ENCODE measurements at regions not wholly inside any gene's neighbourhood (a gene's known extent, or its start where the extent isn't known, plus 50 kb on each side); places are given as distances from the start of the nearest gene placed in this dataset.

DNA sequence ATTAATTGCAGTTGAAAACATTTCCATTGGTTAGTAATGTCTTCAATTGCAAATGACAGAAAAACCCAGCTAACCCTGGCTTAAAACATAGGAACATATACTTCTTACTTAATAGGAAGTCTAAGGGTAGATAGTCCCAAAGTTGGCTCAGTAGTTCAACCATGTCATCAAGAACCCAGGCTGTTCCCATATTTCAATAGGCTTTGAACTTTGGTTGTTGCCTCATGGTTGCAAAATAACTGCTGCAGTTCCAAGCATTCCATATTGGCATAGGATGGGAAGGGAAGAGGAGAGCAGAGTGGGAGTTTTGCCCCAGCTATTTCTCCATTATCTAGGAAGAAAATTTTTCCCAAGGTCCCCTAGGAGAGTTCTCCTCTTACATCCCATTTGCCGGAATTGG lies 81.4 kb upstream of the EEPD1 start:
- no peak for DNase-seq (ENCODE audit: missing footprints)
- no peak for ATAC-seq
- intact Hi-C loops (cut with DNase I), result no loop called here

DNA sequence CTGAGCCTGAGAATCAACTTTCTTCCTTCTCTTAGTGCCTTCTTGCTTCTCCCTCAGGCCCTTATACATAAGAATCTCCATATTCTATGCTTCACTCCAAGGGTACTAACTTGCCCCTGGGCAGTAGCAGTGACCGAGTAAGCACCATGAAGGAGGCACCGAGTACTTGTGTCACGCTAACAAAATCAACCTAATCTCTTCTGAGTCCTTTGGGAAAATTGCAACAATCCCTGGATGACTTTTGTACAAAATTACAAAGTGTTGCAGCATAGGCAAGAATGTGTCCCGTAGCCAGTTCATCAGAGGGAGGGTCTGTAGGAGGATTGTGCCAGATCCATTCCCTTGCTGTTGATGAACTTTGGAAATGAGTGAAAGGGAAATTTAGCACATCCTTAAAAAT lies 80.4 kb upstream of the EEPD1 start:
- DNase-seq (ENCODE audit: missing footprints) (no peak), ATAC-seq (no peak)
- intact Hi-C loops (cut with DNase I), result no loop called here

DNA sequence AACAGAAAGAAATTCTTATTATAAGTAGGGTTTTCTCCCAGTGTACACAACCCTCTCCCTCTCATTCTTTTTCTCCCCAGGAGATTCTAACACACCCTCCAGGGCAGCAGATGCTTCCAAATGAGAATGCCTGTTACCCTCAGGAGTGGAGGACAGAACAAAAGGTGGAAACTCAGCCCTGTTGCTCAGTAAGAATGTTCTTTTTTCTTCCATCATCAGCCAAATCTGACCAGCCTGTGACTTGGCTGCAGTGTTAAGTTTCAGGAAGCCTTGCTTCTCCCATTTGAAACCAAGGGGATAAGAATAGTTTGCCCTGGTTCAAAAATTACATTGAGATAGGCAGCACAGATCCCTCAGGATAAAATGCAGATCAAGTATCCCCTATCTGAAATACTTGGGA lies 77.5 kb upstream of the EEPD1 start:
- DNase-seq (ENCODE audit: missing footprints), result no peak
- intact Hi-C loops (cut with DNase I), result no loop called here
- no peak for ATAC-seq

DNA sequence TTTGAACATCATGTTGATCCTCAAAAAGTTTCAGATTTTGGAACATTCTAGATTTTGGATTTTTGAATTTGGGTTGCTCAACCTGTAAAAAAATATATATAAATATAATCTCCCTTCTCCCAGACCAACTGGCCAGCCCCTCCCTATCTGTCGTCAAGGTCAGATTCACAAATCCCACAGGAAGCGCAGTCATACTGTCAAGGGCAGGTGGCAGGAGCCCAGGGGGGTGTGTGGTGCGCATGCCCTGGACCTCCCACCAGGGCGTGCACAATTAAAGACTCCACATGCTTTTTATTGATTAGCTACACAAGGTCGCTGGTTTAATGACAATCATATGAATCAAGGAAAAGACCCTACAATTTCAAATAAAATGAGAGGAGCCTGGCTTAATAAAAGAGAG lies 77.0 kb upstream of the EEPD1 start:
- ATAC-seq (no peak), DNase-seq (ENCODE audit: missing footprints) (no peak)
- intact Hi-C loops (cut with DNase I), result no loop called here

DNA sequence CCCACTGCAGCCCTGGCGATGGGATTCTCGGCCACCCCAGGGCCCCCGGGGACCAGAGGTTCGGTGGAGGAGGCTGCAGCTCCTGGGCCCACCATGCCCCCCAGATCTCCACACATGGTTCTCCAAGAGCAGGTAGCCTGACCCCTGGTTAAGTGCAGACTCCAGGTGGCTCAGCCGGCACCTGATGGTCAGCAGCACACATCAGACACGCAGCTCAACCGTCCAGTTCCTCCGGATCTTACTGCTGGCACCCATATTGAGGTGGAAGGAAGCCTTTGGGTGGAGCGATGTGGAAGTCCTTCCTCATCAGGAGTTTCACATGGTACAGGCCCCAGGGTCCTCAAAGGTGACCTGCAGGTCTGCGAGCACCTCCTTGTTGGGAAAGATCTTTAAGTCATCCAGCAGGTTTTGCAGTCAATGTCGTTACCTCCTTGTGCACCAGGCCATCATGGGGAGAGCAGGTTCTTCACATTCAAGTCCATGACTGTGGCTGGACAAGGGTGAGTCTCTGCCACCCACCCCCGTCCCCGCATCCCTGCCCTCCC lies 74.2 kb upstream of the EEPD1 start:
- intact Hi-C loops (cut with DNase I), result no loop called here
- ATAC-seq, result no peak

DNA sequence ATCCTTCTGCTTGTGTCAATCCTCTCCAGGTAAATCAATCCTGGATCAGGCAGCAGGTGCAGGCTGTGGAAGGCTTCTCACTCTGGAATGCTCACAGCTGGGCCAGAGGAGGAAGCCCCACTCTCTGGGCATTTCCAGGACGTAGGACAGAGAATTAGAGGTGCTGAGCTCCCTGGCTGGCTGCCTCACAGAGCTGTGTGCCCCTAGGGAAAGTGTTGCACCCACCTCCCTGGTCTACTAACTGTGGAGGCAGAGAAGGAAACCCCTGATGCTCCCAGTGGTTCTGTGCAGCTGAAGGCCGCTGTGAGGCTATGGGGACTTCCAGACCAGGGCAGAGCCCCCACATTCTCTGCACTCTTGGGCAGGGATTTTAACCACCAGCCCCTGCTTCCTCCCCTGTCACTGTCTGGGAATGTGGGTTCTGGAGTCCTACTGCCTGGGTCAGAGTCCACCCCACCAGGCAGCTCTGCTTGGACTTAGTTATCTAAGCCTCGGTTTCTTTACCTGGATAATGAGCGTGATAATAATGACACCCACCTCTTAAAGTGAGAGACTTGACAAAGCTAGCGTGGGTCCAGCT lies 73.5 kb upstream of the EEPD1 start:
- intact Hi-C loops (cut with DNase I), result loop anchor here (5.0 kb wide), 2 partner anchors 47 to 213 kb away; no protein-coding TSS in a partner anchor
- DNase-seq (ENCODE audit: missing footprints), result no peak
- ATAC-seq, result no peak

More for the DNA sequence above, 74.2 kb upstream of the EEPD1 start:
- DNase-seq (ENCODE audit: missing footprints), result no peak

DNA sequence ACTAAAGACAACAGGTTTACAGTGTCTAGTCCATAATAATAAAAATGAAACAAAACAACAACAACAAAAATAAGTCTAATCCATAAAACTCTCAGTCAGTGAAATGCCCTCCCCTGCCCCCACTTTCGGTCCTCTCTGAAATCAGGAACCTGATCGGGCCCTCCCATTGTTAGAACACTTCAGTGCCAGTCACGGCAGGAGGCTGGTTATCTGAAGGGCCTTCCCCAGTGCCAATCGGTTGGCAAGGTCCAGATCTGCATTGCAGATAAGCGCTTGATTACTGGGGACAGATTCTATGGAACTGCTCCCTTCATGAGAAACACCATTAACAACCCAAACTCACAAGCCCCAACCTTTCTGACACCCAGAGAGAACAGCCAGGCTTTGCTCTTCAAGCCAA lies 72.2 kb upstream of the EEPD1 start:
- no peak for DNase-seq (ENCODE audit: missing footprints)
- no peak for ATAC-seq
- intact Hi-C loops (cut with DNase I), result loop anchor here (5.0 kb wide), 2 partner anchors 49 to 211 kb away; no protein-coding TSS in a partner anchor

DNA sequence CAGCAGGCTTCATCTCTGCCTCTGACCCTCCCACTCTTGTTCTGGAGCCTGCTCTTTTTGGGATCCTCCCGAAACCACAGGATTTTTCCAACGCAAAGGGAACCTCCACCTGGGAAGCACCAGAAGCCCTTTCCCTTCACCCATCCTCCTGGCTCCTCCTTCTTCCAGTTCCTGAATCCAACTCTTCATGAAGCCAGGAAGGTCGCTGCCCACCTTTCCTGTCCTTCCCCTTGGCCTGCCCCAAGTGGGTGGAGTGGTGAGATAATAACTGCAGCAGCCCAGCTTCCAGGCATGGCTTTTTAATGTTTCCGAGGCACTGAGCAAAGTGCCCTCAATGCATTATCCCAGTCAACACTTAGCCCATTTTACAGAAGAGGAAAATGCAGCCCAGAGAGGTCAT lies 70.8 kb upstream of the EEPD1 start:
- ATAC-seq (no peak), DNase-seq (ENCODE audit: missing footprints) (no peak)
- intact Hi-C loops (cut with DNase I), result loop anchor here (5.0 kb wide), 2 partner anchors 50 to 210 kb away; no protein-coding TSS in a partner anchor

DNA sequence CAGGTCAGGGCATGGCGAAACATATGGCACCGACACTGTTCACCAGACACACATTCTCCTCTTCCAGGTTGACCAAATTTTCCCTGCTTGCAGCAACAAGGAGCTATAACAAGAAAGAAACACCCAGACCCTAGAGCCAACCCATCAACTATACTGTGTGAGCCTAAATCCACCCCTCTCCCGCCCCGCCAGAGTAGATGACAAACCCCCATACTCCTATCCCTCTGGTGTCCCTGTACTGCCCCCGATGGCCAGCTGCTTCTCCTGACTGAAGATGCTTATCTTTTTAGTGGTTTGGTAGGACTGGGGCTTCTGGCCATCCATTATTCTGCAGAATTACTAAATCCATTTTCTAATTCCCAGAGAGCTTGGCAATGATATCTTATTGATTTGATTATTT lies 70.1 kb upstream of the EEPD1 start:
- intact Hi-C loops (cut with DNase I), result loop anchor here (5.0 kb wide), 2 partner anchors 51 to 209 kb away; no protein-coding TSS in a partner anchor
- DNase-seq (ENCODE audit: missing footprints) (no peak), ATAC-seq (no peak)

DNA sequence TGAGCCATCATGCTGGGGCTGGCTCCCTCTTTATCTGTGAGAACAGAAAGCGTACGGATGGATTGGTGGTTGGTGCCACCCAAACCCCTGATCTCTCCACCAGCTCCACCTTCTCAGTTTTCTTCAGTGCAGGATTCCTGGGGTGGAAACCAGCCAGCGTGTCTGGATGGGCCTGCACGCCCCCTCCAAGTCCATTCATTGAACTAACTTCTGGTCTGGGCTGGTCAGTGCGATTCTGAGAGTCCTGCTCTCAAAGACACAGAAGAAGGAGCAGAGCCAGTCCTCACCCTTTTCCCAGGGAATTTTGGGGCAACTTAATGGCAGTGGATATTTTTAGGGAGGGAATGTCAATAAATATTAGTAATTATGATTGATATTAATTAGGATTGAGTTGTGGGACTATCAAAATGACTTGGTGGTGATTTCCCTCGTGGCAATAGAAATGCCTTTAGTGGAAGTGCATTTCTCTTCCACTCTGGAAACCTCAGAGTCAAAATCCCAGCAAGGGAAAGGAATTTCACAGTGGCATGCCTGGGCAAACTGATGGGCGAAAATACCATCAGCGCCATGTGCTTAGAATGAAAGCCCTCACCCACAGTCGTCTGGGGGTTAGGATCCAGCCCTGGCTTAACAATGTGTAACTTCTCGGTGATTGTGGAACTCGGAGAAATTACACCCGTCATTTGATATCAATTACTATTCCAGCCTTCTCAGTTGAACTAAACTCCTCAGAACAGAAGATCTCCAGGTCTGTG lies 69.3 kb upstream of the EEPD1 start:
- intact Hi-C loops (cut with DNase I), result loop anchor here (5.0 kb wide), 2 partner anchors 52 to 208 kb away; no protein-coding TSS in a partner anchor

DNA sequence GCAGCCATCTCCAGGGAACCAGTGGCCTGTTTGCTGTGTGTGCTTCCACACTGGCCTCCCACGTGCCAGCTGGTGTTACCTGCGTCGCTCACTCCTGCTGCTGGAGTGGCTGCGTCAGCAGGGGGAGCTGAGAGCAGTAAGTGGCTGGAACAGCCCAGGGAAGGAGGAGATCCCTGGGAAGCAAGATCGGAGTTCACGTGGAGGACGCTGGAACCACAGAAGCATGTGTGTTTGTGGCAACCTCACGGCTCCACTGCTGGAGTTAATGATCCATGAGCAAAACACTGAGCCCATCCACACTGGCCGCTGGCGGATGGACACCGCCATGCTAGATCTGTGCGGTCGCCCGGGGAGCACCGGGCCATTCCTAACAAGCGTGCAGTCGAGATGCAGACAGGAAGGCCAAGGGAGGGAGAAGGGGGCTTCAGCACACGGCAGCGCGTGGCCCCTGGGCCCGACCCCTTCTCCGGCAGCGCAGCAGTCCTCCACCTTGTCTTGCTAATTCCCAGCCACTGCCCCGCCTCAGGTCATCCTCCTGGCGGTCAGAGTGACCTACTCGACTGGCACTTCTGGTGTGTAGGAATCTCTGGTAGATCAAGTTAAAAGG lies 68.5 kb upstream of the EEPD1 start:
- ATAC-seq, result peak; percentile 69
- intact Hi-C loops (cut with DNase I), result loop anchor here (5.0 kb wide), 2 partner anchors 52 to 208 kb away; no protein-coding TSS in a partner anchor
- no peak for DNase-seq (ENCODE audit: missing footprints)

More for the DNA sequence above, 69.3 kb upstream of the EEPD1 start:
- no peak for DNase-seq (ENCODE audit: missing footprints)
- ATAC-seq, result no peak

DNA sequence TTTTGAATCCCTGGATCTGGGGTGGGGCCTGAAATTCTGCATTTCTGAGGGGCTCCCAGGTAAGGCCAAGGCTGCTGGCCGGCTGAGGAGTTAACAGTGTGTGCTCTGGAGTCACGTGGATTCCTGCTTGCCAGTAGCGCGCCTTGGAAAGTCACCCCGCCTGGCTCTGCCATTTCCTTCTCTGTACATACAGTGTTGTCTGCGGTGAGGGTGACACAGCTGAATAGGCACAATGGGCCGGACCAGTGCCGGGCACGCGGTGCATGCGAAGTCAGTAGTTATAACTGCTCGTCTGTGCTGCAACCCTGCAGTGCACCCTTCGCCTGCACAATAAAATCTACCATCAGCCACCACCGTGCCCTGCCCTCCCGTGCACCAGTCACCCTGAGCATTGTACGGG lies 68.0 kb upstream of the EEPD1 start:
- DNase-seq (ENCODE audit: missing footprints) (no peak), ATAC-seq (no peak)
- intact Hi-C loops (cut with DNase I), result no loop called here

DNA sequence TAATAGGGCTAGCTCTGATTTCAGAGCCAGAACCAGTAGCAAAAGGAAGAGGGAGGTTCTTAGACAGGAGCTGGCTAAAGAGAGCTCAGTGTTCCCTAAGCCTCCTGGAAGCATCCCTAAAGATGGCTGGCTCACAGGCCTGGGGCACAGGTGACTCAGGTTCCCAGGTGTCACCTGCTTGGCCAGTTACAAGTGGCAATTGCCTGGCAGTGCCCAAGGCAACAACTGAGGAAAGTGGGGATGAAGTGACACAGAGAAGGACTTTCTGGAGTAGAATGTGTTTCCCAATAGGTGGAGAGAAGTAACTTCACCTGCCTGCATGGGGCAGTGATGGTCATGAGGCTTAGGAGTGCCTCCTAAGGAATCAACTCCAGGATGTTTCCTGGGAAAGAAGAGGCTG lies 66.5 kb upstream of the EEPD1 start:
- intact Hi-C loops (cut with DNase I), result no loop called here
- DNase-seq (ENCODE audit: missing footprints) (no peak), ATAC-seq (no peak)

DNA sequence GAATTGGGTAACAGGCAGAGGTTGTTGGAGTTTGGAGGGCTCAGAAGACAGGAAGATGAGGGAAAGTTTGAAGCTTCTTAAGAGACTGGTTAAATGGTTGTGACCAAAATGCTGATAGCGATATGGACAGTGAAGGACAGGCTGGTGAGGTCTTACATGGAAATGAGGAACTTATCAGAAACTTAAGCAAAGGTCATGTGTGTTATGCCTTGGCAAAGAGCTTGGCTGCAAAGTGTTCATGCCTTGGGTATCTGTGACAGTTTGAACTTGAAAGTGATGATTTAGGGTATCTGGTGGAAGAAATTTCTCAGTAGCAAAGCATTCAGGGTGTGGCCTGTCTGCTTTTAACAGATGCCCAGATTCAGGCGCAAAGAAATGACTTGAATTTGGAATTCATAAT lies 64.5 kb upstream of the EEPD1 start:
- no peak for DNase-seq (ENCODE audit: missing footprints)
- intact Hi-C loops (cut with DNase I), result no loop called here
- no peak for ATAC-seq

DNA sequence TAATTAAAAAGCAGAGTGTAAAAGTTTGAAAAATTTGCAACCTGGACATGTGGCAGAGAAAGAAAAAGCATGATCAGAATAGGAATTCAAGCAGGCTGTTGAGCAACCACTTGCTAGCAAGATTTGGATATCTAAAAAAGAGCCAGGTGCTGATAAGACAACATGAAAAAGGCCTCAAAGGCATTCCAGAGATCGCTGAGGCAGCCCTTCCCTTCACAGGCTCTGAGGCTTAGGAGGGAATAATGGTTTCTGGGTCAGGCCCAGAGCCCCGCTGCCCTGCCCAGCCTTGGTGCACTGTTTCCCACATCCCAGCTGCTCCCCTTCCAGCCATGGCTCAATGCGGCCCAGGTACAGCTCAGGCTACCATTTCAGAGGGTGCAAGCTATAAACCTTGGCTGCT lies 64.1 kb upstream of the EEPD1 start:
- intact Hi-C loops (cut with DNase I), result no loop called here
- DNase-seq (ENCODE audit: missing footprints) (no peak), ATAC-seq (no peak)

DNA sequence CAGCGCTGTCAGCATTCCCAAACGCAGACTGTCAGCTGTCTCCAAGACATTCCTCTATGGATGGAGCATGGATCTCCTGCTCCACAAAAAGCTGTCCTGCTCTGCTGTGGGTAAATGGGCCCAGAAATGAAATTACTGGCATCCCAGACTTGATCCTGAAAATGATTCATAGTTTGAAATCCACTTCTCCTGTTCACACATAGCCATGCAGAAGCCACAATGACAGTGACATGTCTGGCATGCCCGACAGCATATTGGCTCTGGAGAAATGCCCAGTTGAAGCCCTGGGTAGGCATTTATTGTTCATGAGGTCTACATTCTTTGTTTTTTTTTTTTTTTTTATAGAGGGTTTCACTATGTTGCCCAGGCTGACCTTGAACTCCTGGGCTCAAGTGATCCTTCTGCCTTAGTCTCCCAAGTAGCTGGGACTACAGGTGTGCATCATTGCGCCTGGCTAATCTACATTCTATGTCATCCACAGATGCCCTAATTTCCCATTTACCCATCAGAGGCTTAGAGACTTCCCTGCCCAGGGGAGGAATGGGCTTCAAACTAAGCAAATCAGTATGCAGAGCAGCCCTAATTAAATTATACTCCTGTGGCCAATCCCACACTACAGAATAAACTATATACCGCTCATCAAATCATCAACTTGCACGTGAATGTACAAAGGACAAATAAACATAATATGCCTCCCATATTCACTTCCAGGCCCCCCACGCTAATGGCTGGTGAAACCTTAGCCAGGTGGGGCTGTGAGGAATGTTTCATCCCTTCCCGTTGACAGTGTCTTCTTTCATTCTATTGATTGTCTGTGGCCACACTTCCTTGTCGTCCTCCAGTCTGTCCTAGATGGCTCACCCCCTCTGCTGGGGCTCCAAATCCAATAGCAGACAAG lies 61.8 kb upstream of the EEPD1 start:
- DNase-seq (ENCODE audit: missing footprints) (no peak), ATAC-seq (no peak)
- intact Hi-C loops (cut with DNase I), result loop anchor here (10.0 kb wide), 1 partner anchor 106 kb away; no protein-coding TSS in a partner anchor

DNA sequence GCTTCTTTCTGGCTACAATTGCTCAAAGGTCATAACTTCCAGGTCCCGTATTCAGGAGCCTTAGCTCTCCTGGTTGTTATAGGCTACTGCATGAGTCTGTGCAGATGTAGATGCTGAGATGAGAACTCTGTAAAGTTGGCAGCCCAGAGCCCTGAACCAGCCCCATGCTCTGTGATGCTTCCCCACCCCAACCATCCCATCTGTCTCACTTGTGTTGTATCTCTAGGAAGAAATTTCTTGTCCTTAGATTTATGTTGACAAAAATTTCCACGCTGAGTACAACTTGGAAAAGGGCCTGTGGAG lies 61.2 kb upstream of the EEPD1 start:
- DNase-seq (ENCODE audit: missing footprints), result no peak
- ATAC-seq, result no peak
- intact Hi-C loops (cut with DNase I), result loop anchor here (10.0 kb wide), 1 partner anchor 107 kb away; no protein-coding TSS in a partner anchor

DNA sequence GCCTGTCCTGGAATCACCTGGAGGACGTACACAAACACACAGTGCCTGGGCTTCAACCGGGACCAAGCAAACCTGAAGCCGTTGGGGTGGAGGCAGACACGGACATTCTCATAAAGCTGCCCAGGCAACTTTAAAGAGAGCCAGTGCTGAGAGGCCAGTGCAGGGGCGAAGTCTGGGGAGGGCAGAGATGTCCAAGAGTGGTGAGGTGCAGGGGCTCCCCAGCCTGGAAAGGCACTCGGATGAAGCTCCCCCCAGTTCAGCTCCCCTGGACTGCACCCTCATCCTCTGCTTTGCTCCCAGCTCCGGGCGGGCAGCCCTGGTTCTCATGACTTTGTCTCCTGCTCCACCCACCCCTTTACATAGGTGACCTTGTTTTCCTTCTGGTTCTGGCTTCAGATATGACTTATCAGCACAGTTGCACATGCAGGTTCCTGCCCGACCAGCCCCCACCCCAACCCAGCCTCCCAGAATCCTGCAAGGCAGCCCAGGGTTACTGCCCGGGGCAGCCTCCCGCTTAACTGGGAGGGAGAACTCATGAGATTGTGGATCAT lies 60.8 kb upstream of the EEPD1 start:
- intact Hi-C loops (cut with DNase I), result loop anchor here (10.0 kb wide), 1 partner anchor 107 kb away; no protein-coding TSS in a partner anchor
- DNase-seq (ENCODE audit: missing footprints) (no peak), ATAC-seq (peak; percentile 22)
